ENCODE measurements at regions not wholly inside any gene's neighbourhood (a gene's known extent, or its start where the extent isn't known, plus 50 kb on each side); places are given as distances from the start of the nearest gene placed in this dataset.

- no peak for FAIRE-seq
- DNase-seq (ENCODE audit: extremely low spot score, insufficient read length, low read depth), result no peak
Observed at GRCh38 chr13:99629641-99630040, 128.4 kb downstream of the TM9SF2 start.

GRCh38 chr13:99628442-99628841 is 127.2 kb downstream of the TM9SF2 start:
- no peak for FAIRE-seq

GRCh38 chr13:99626461-99627082 is 125.3 kb downstream of the TM9SF2 start:
- no peak for FAIRE-seq
- DNase-seq (ENCODE audit: extremely low spot score, insufficient read length, low read depth), result no peak

More at GRCh38 chr13:99628442-99628841, 127.2 kb downstream of the TM9SF2 start:
- no peak for DNase-seq (ENCODE audit: extremely low spot score, insufficient read length, low read depth)

- no peak for FAIRE-seq
Observed at GRCh38 chr13:99624936-99625540, 123.8 kb downstream of the TM9SF2 start.

GRCh38 chr13:99620806-99621205 is 119.5 kb downstream of the TM9SF2 start:
- DNase-seq (ENCODE audit: extremely low spot score, insufficient read length, low read depth) (no peak), FAIRE-seq (no peak)

More at GRCh38 chr13:99624936-99625540, 123.8 kb downstream of the TM9SF2 start:
- no peak for DNase-seq (ENCODE audit: extremely low spot score, insufficient read length, low read depth)

GRCh38 chr13:99619207-99619606 is 117.9 kb downstream of the TM9SF2 start:
- no peak for FAIRE-seq
- DNase-seq (ENCODE audit: extremely low spot score, insufficient read length, low read depth), result no peak

- peak; percentile 44 for FAIRE-seq
- no peak for DNase-seq (ENCODE audit: extremely low spot score, insufficient read length, low read depth)
Observed at GRCh38 chr13:99617474-99618255, 116.4 kb downstream of the TM9SF2 start.

- DNase-seq (ENCODE audit: extremely low spot score, insufficient read length, low read depth) (no peak), FAIRE-seq (peak; percentile 69)
Observed at GRCh38 chr13:99614465-99614885, 113.2 kb downstream of the TM9SF2 start.

Data from GM18507 (cell line).